PC-3 (cell line): ENCODE measurements at regions not wholly inside any gene's neighbourhood (a gene's known extent, or its start where the extent isn't known, plus 50 kb on each side); places are given as distances from the start of the nearest gene placed in this dataset.
"Not testable (repeated sequence)": the region's sequence is repeated elsewhere in the genome, so short reads cannot be mapped to it uniquely, and the experiment has no call there.

Source experiments
- ATAC-seq: fragments of 200-7000 bp; cut with Tn5 transposase; 2 replicates; pipeline ENCODE4 v1.9.1; 2020; ENCODE audit warnings: mild to moderate bottlenecking, moderate library complexity
- BruUV-seq: library from RNA; stranded (reverse); fragments of 400-500 nt; replicated peaks from 2 replicates; lab custom pipeline; 2021; lab: Mats Ljungman, UMichigan
- CTCF ChIA-PET: fragments of 300-600 bp; sonication (Branson Sonifier 250); formaldehyde crosslinking; loops from one replicate; lab custom pipeline; 2022; ENCODE audit warnings: antibody characterized with exemption; lab: Charles Lee
- POLR2A ChIA-PET: fragments of 300-600 bp; sonication (Branson Sonifier 250); formaldehyde crosslinking; loops from one replicate; lab custom pipeline; 2022; ENCODE audit warnings: antibody characterized with exemption; ENCODE audit not compliant: unreplicated experiment; lab: Charles Lee
- DNase-seq: peaks from one replicate; pipeline ENCODE4 v3.0.0-alpha.2; 2015
- H2AFZ ChIP-seq: fragments of 300-600 bp; sonication (generic); 2 replicates; pipeline ENCODE4 v1.6.0; 2016; ENCODE audit warnings: antibody characterized with exemption, low read length
- H3F3A ChIP-seq: fragments of 300-600 bp; sonication (generic); one replicate; pipeline ENCODE4 v1.6.0; 2017; ENCODE audit warnings: antibody characterized with exemption, low read length, control low read depth, mild to moderate bottlenecking; ENCODE audit not compliant: unreplicated experiment
- H3K27ac ChIP-seq: fragments of 300-600 bp; sonication (generic); 2 replicates; pipeline ENCODE4 v1.5.1; 2016; ENCODE audit warnings: mild to moderate bottlenecking, low read length
- H3K27me3 ChIP-seq: fragments of 300-600 bp; sonication (generic); 2 replicates; pipeline ENCODE4 v1.6.1; 2016; ENCODE audit warnings: low read length, mixed read lengths
- H3K36me3 ChIP-seq: fragments of 300-600 bp; sonication (generic); 2 replicates; pipeline ENCODE4 v1.6.1; 2016; ENCODE audit warnings: low read depth, mixed run types, low read length, mixed read lengths
- H3K4me1 ChIP-seq: fragments of 300-600 bp; sonication (generic); 2 replicates; pipeline ENCODE4 v1.5.1; 2016; ENCODE audit warnings: low read length; ENCODE audit not compliant: insufficient read depth
- H3K4me2 ChIP-seq: fragments of 300-600 bp; sonication (generic); 2 replicates; pipeline ENCODE4 v1.6.0; 2016; ENCODE audit warnings: low read length
- H3K4me3 ChIP-seq: fragments of 300-600 bp; sonication (generic); 2 replicates; pipeline ENCODE4 v1.5.1; 2016; ENCODE audit warnings: mild to moderate bottlenecking, low read length, mixed read lengths
- H3K79me2 ChIP-seq: fragments of 300-600 bp; sonication (generic); 2 replicates; pipeline ENCODE4 v1.6.1; 2017; ENCODE audit warnings: low read length, mixed read lengths
- H3K9ac ChIP-seq: fragments of 300-600 bp; sonication (generic); 2 replicates; pipeline ENCODE4 v1.6.0; 2016; ENCODE audit warnings: mild to moderate bottlenecking, low read length
- H3K9me2 ChIP-seq: fragments of 300-600 bp; sonication (generic); replicated peaks from 2 replicates; pipeline ENCODE4 v1.6.1; 2016; ENCODE audit warnings: mixed run types, low read length, mixed read lengths
- H3K9me3 ChIP-seq: fragments of 300-600 bp; sonication (generic); 2 replicates; pipeline ENCODE4 v1.6.1; 2016; ENCODE audit warnings: low read length, mixed read lengths
- H4K20me1 ChIP-seq: fragments of 300-600 bp; sonication (generic); 2 replicates; pipeline ENCODE4 v1.6.1; 2016; ENCODE audit warnings: low read length, mixed read lengths
- EZH2 ChIP-seq: fragments of 300-600 bp; sonication (generic); IDR thresholded peaks from one replicate; pipeline ENCODE4 v1.6.1; 2017; ENCODE audit warnings: antibody characterized with exemption, mild to moderate bottlenecking, low read length; ENCODE audit not compliant: unreplicated experiment
- EZH2phosphoT487 ChIP-seq: fragments of 300-600 bp; sonication (generic); IDR thresholded peaks from 2 replicates; pipeline ENCODE4 v1.6.1; 2018; ENCODE audit warnings: mild to moderate bottlenecking, antibody characterized with exemption, low read length, borderline replicate concordance
- intact Hi-C: fragments of 100-400 bp; cut with micrococcal nuclease; formaldehyde crosslinking; loops from 2 replicates; pipeline ENCODE4 v1.9.0; 2023
- TF ChIP-seq, protein P1 (sequence below): fragments of 300-600 bp; sonication (generic); conservative IDR thresholded peaks from 2 replicates; pipeline ENCODE4 v1.5.1; 2017; ENCODE audit warnings: antibody characterized with exemption, low read depth, mild to moderate bottlenecking, low read length

DNA sequence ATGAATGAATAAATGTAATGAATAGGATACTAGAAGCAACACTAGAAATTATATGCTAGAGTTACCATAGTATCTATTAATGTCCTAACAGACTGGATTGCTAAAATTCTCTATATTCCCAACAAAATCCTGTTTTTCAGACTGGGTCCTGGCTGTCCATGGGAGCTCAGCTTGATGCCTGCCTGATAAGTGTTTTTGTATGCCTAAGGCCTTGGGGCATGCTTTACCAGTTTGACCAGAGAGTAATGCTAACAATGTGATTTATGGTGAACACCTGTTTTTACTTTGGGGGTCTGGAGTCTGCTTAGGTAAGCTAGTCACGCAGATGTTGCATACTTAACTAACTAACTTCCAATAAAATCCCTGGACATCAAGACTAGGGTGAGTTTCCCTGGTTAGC, 318.8 kb upstream of the DEPDC1 start:
- Histone ChIP-seq H3K27ac (no peak overlapping the region), H3K36me3 (no peaks in the 10 kb centered on the region), H2AFZ (no peak overlapping the region), H3K9me2 (no peaks in the 10 kb centered on the region), H3F3A (no peaks in the 10 kb centered on the region), H3K79me2 (no peaks in the 10 kb centered on the region), H3K9ac (no peak overlapping the region), H3K4me2 (no peak overlapping the region), H3K4me1 (no peaks in the 10 kb centered on the region), H3K9me3 (no peaks in the 10 kb centered on the region), H3K27me3 (peaks cover 10% of the 10 kb centered on the region; the same call in 1 of the 2 replicates), H4K20me1 (no peaks in the 10 kb centered on the region), H3K4me3 (no peak overlapping the region)
- no peak for ATAC-seq
- CTCF ChIA-PET: no interaction called here
- no TSS peak for BruUV-seq
- no peak for TF ChIP-seq EZH2phosphoT487
- intact Hi-C loops: no loop called here
- no peak for DNase-seq
- POLR2A ChIA-PET: no interaction called here

DNA sequence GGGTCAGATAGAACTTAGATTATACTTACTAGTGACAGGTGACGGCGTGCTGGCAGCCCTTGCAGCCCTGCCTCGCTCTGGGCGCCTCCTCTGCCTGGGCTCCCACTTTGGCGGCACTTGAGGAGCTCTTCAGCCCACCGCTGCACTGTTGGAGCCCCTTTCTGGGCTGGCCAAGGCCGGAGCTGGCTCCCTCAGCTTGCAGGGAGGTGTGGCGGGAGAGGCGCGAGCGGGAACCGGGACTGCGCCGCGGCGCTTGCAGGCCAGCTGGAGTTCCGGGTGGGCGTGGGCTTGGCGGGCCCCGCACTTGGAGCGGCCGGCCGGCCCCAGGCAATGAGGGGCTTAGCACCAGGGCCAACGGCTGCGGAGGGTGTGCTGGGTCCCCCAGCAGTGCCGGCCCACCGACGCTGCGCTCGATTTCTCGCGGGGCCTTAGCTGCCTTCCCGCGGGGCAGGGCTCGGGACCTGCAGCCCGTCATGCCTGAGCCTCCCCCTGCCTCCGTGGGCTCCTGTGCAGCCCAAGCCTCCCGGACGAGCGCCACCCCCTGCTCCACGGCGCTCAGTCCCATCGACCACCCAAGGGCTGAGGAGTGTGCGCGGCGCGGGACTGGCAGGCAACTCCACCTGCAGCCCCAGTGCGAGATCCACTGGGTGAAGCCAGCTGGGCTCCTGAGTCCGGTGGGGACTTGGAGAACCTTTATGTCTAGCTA, 320.8 kb upstream of the DEPDC1 start:
- H3K27me3 ChIP-seq, H3K9me3 ChIP-seq, H3F3A ChIP-seq, H3K36me3 ChIP-seq, H3K9me2 ChIP-seq, ATAC-seq, H4K20me1 ChIP-seq, H2AFZ ChIP-seq, H3K9ac ChIP-seq, POLR2A ChIA-PET, H3K4me2 ChIP-seq, H3K27ac ChIP-seq, H3K4me1 ChIP-seq, intact Hi-C loops, DNase-seq, CTCF ChIA-PET, BruUV-seq, H3K4me3 ChIP-seq, H3K79me2 ChIP-seq: not testable (repeated sequence)

DNA sequence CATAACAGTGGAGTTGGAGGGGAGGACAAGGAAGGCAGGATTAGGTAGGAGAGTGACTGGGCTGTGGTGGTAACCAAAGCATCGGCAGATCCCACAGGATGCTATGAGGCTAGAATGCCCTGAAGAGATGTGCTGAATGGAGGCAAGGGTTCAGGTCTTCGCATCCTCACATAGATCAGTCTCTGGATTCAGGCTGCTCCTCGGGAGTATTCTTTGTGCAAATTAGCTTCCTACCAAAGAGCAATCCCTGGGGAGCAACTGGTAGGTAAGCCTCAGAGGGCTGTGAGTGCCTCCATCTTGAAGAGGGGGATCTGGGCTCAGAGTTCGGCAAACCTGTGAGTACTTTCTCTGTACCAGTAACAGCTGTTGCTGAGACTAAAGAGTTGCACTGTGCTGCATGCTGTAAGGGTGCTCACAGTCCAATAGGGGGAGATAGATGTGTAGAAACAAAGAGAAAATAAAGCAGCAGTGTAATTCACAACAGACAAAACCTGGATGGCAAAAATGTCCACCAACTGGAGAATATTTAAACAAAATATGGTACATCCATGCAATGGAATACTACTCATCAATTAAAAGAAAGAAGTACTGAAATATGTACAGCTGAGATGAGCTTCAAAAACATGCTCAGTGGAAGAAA, 322.4 kb upstream of the DEPDC1 start:
- ChIA-PET POLR2A (no interaction called here), CTCF (interaction anchor here (0.6 kb wide), 1 partner anchor 11 kb away, joined by 7 read pairs; no protein-coding TSS in a partner anchor)
- Histone ChIP-seq H4K20me1 (no peaks in the 10 kb centered on the region), H3K36me3 (no peaks in the 10 kb centered on the region), H3K79me2 (no peaks in the 10 kb centered on the region), H3K9me2 (no peaks in the 10 kb centered on the region), H3K4me2 (no peak overlapping the region), H3K9ac (no peak overlapping the region), H3K27ac (no peak overlapping the region), H3K4me1 (no peaks in the 10 kb centered on the region), H2AFZ (no peak overlapping the region), H3F3A (no peaks in the 10 kb centered on the region), H3K4me3 (no peak overlapping the region), H3K27me3 (peaks cover 10% of the 10 kb centered on the region; the same call in 1 of the 2 replicates), H3K9me3 (no peaks in the 10 kb centered on the region)
- no TSS peak for BruUV-seq
- intact Hi-C loops: no loop called here
- TF ChIP-seq EZH2: no peak
- TF ChIP-seq, protein P1, sequence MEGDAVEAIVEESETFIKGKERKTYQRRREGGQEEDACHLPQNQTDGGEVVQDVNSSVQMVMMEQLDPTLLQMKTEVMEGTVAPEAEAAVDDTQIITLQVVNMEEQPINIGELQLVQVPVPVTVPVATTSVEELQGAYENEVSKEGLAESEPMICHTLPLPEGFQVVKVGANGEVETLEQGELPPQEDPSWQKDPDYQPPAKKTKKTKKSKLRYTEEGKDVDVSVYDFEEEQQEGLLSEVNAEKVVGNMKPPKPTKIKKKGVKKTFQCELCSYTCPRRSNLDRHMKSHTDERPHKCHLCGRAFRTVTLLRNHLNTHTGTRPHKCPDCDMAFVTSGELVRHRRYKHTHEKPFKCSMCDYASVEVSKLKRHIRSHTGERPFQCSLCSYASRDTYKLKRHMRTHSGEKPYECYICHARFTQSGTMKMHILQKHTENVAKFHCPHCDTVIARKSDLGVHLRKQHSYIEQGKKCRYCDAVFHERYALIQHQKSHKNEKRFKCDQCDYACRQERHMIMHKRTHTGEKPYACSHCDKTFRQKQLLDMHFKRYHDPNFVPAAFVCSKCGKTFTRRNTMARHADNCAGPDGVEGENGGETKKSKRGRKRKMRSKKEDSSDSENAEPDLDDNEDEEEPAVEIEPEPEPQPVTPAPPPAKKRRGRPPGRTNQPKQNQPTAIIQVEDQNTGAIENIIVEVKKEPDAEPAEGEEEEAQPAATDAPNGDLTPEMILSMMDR: peak; percentile 41; the same call in 1 of the 2 replicates
- no peak for ATAC-seq
- DNase-seq: peak; percentile 5
